GM23338 (cell line): ENCODE measurements at regions not wholly inside any gene's neighbourhood (a gene's known extent, or its start where the extent isn't known, plus 50 kb on each side); places are given as distances from the start of the nearest gene placed in this dataset.

Source experiments
- CREB1 ChIP-seq: fragments of 250-450 bp; sonication (Bioruptor Pico); IDR thresholded peaks from 2 replicates; pipeline ENCODE4 v1.5.0; 2020; ENCODE audit warnings: low read depth, mild to moderate bottlenecking, moderate library complexity
- ETS1 ChIP-seq: IDR thresholded peaks from 2 replicates; pipeline ENCODE4 v1.6.1; 2016; ENCODE audit warnings: antibody characterized with exemption
- EZH2 ChIP-seq: fragments of 200-600 bp; sonication (generic); IDR thresholded peaks from one replicate; pipeline ENCODE4 v1.8.0; 2017; ENCODE audit warnings: antibody characterized with exemption, mild to moderate bottlenecking, low read depth; ENCODE audit not compliant: unreplicated experiment
- EZH2phosphoT487 ChIP-seq: fragments of 200-600 bp; sonication (generic); IDR thresholded peaks from one replicate; pipeline ENCODE4 v1.8.1; 2018; ENCODE audit warnings: antibody characterized with exemption; ENCODE audit not compliant: unreplicated experiment
- POLR2AphosphoS5 ChIP-seq: IDR thresholded peaks from 2 replicates; pipeline ENCODE4 v1.6.1; 2016; ENCODE audit warnings: antibody characterized with exemption, low read depth
- ZNF331 ChIP-seq: fragments of 250-450 bp; sonication (Bioruptor Pico); IDR thresholded peaks from 2 replicates; pipeline ENCODE4 v1.5.0; 2020; ENCODE audit warnings: low read depth, mild to moderate bottlenecking, moderate library complexity
- TF ChIP-seq, protein P1 (sequence below), 2 experiments: fragments of 200-600 bp in 1 of 2; sonication (generic) in 1 of 2; conservative IDR thresholded peaks; 2 replicates each; pipeline versions ENCODE4 v1.5.1 to v1.6.1; 2016 to 2017; ENCODE audit warnings: antibody characterized with exemption in 2 of 2, low read depth in 2 of 2, mild to moderate bottlenecking in 2 of 2, moderate library complexity in 1 of 2
- TF ChIP-seq, protein P2 (sequence below): IDR thresholded peaks from one replicate; pipeline ENCODE4 v1.6.1; 2018; ENCODE audit warnings: antibody characterized with exemption; ENCODE audit not compliant: unreplicated experiment

GRCh38 chr4:128608006-128608405 lies 201.5 kb upstream of the JADE1 start:
- TF ChIP-seq ZNF331 (CRISPR knock-in tag) (no peak), ETS1 (no peak), POLR2AphosphoS5 (no peak), EZH2 (no peak), EZH2phosphoT487 (no peak), CREB1 (no peak)
- TF ChIP-seq, protein P1, sequence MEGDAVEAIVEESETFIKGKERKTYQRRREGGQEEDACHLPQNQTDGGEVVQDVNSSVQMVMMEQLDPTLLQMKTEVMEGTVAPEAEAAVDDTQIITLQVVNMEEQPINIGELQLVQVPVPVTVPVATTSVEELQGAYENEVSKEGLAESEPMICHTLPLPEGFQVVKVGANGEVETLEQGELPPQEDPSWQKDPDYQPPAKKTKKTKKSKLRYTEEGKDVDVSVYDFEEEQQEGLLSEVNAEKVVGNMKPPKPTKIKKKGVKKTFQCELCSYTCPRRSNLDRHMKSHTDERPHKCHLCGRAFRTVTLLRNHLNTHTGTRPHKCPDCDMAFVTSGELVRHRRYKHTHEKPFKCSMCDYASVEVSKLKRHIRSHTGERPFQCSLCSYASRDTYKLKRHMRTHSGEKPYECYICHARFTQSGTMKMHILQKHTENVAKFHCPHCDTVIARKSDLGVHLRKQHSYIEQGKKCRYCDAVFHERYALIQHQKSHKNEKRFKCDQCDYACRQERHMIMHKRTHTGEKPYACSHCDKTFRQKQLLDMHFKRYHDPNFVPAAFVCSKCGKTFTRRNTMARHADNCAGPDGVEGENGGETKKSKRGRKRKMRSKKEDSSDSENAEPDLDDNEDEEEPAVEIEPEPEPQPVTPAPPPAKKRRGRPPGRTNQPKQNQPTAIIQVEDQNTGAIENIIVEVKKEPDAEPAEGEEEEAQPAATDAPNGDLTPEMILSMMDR (conservative IDR thresholded peaks at IDR 0.05; ENCODE audit: low read depth in 2 of 2) = no peak
- TF ChIP-seq, protein P2, sequence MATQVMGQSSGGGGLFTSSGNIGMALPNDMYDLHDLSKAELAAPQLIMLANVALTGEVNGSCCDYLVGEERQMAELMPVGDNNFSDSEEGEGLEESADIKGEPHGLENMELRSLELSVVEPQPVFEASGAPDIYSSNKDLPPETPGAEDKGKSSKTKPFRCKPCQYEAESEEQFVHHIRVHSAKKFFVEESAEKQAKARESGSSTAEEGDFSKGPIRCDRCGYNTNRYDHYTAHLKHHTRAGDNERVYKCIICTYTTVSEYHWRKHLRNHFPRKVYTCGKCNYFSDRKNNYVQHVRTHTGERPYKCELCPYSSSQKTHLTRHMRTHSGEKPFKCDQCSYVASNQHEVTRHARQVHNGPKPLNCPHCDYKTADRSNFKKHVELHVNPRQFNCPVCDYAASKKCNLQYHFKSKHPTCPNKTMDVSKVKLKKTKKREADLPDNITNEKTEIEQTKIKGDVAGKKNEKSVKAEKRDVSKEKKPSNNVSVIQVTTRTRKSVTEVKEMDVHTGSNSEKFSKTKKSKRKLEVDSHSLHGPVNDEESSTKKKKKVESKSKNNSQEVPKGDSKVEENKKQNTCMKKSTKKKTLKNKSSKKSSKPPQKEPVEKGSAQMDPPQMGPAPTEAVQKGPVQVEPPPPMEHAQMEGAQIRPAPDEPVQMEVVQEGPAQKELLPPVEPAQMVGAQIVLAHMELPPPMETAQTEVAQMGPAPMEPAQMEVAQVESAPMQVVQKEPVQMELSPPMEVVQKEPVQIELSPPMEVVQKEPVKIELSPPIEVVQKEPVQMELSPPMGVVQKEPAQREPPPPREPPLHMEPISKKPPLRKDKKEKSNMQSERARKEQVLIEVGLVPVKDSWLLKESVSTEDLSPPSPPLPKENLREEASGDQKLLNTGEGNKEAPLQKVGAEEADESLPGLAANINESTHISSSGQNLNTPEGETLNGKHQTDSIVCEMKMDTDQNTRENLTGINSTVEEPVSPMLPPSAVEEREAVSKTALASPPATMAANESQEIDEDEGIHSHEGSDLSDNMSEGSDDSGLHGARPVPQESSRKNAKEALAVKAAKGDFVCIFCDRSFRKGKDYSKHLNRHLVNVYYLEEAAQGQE = no peak
